HuH-7.5 (cell line): ENCODE measurements at regions not wholly inside any gene's neighbourhood (a gene's known extent, or its start where the extent isn't known, plus 50 kb on each side); places are given as distances from the start of the nearest gene placed in this dataset.

ENCODE experiments used
- DNase-seq: peaks from one replicate; pipeline ENCODE4 v3.0.0; 2011; ENCODE audit warnings: low spot score

DNA sequence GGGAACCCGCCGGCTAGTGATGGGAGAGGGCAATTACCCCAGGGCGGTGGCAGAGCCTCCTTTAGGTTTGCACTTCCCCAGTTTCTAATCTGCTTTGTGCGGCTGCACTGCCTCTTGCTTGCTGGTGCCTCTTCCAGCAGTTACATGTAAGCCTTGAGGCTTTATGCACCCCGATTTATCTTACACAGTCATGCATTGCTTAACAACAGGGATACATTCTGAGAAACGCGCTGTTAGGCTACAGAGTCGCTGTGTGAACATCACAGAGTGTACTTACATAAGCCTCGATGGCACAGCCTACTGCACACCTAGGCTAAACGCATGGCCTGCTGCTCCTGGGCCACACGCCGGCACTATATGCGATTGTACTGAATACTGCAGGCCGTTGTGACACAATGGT lies 155.6 kb upstream of the MKI67 start:
- DNase-seq: no peak

DNA sequence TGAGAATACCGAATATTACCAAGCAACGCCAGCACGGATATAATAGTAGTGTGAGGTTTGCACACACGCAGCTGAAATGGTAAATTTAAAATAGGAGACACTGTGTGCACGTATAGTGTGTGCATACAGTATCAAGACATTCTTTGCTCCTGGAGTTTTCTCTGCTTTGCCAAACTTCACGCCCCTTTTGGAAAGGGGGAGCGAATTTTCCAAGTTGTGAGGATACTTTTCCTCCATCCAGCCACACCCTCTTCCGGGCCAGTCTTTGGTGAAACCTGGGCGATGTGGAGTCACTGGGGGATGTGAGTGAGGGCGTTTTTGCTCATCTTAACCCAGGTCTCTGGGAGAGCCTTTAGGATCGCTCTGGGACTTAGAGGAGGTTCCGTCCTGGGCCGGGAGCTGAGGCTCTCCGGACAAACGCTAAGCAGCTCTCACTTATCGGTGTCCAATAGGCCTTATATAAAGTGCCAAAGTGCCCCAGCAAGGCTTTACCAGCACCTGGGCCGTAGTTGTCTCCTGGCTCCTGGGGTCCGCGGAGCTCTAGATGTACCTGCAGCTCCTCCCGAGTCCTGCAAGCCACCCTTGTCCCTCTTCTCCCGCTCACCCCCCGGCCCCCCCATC lies 160.0 kb upstream of the MKI67 start:
- no peak for DNase-seq

GRCh38 chr10:128286762-128287500 lies 160.7 kb upstream of the MKI67 start:
- no peak for DNase-seq

DNA sequence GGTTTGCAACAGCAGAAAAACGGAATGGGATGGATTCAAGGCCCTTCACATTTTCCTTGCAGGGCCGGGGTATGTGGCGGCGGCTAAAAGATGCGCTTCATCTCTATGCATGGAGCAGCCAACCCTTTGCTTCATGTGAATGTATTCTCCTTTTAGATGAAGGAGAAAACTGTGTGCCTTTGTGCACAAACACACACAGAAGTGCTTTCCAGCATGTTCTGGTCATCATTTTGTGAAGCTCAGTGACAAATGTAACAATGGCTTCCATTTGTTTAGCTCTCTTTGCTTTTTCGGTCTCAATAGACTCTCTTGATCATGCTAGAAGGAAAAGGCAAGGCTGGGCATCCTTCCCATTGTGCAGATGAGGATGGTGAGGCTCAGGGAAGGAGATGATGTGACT lies 161.7 kb upstream of the MKI67 start:
- DNase-seq: no peak

DNA sequence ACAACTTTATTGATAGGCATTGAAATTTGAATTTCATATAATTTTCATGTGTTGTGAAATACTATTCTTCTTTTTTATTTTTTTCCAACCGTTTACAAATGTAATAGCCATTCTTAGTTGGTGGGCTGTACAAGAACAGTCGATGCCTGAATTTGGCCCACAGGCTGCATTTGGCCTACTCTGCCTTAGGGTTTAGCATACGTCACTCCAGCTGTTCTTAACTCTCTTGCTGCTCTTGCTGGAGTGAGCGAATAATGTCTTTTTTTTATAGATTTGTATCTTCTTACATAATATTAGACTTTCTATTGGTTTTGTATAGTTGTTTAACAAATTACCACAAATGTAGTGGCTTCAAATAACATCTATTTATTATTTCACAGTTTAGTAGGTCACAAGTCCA lies 163.4 kb upstream of the MKI67 start:
- DNase-seq: no peak

DNA sequence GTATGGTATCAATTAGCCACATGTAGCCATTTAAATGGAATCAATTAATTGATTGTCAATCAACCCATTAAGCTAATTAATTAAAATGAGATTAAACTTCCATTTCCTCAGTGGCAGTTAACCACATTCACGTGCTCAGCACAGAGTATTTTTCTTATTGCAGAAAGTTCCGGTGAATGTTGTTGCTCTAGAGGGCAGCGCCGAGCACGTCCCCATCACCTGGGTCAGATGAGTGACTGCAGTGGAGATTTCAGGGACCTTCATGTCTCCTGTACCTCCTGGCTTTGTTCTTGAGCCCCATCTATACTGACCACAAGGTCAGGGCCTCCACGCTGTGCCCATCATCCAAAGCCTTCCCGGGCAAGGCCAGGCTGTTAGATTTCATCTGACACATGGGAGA lies 168.8 kb upstream of the MKI67 start:
- DNase-seq: no peak

GRCh38 chr10:128296253-128297007 lies 170.2 kb upstream of the MKI67 start:
- no peak for DNase-seq

DNA sequence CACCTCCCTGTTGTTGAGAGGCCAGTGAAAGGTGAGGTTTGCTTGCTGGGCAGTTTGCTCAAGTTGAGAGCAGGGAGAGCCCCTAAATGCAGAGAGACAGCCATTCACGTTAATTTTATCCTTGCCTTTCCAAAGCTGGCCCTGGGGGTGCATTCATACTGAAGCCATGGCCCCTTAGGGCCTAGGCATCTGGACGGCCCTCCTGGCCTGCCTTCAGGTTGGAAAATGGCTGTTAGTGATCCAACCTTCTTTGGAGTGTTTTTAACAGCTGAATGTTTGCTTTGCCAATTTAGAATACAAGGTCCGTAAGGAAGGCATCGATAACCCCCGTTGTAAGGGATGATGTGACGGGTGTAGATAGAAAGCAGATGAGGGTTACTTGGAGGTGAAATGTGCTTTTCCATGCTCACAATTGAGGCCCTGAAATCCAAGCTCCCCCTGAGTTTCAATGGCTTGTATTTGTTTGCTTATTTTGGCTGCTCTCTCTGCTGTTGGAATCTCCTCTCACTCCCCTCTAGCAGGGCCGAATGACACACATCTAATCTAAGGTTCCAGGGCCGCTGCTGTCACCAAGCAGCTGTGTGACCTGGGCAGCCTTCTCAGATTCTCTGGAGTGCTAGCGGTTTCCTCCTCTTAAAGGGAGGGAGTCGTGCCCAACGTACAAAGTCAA lies 171.6 kb upstream of the MKI67 start:
- DNase-seq: no peak

- no peak for DNase-seq
Observed at GRCh38 chr10:128298587-128298986, 172.4 kb upstream of the MKI67 start.

GRCh38 chr10:128300290-128300824 lies 174.1 kb upstream of the MKI67 start:
- DNase-seq: no peak

DNA sequence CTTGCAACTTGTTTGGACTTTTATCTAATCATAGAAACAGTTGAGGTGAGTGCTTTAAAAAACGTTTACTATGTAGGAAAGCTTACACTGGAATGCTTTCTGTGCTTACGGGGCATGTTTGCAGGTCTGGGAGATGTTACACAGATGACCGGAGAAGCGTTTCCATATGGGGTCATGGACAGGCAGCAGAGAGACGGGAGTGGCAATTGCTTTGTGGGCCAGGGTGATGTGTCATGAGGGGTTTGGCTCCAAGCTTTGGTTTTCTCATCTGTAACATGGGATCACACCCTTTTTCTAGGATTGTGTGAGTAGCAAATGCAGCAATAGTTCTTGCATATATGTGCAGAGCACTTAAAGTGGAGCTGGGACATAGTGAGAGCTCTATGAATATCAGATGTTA lies 174.8 kb upstream of the MKI67 start:
- DNase-seq: no peak

DNA sequence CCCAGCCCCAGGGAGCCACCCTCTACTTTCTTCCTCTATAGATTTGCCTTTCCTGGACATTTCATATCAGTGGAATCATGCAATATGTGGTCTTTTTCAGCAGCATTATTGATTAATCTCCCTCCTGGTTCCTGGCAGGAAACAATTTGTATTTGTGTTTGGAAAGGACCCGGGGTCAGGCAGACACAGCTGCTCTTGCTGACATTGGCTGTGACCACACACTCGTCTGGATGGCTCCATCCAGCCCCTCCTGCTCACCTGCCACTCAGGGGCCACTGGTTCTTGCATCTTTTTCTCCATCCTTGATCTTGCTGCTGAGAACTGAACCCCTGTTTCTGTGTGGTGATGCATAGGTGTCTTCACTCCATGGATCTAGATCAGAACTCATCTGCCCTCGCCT lies 176.6 kb upstream of the MKI67 start:
- DNase-seq: no peak

- no peak for DNase-seq
Observed at GRCh38 chr10:128304271-128304670, 178.0 kb upstream of the MKI67 start.

DNA sequence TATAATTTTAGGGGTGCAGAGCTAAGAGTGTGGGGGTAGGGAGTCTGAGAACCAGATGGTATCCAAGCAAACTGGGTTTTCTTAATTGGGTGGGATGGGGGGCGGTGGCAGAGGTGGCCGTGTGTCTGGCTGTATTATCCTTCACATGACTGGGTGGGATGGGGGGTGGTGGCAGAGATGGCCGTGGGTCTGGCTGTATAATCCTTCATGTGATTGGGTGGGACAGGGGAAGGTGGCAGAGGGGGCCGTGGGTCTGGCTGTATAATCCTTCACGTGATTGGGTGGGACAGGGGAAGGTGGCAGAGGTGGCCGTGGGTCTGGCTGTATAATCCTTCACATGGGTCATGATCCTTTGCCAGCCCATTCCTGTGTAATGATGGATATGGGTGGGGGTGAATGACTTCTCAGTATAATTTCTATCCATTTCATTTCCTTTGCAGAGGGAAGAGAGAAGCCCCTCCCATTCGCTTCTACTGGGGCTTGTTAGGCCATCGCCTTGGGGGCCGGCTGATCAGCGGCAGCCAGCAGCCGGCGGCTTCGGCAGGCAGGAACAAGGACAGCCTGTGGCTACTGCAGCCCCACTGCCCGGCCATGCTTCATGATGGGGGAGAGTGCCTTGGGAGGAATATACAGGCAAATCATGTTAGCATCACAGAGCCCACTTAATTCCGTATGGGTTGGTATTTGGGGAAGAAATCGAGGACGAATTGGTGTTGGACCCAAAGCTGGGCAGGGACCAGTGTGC lies 179.6 kb upstream of the MKI67 start:
- DNase-seq: no peak

- DNase-seq: no peak
Observed at GRCh38 chr10:128306535-128306934, 180.3 kb upstream of the MKI67 start.

DNA sequence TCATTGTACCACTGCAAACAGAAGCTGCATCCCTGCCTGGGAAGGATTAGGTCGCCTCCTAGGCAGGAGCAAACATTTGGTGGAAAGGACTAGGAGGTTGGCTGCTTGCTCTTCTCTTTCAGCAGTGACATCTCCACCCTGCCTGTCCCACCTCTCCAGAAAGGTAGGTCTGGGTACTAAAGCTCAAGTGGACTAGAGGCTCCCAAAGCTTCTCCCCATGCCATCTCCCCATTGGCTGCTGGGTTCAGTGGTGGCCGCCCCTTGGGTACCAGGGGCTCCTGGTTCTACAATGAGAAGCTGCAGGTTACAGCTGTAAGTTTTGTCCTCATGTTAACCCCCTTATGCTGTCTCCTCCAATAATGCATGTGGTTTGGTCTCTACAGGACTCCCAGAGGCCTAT lies 180.7 kb upstream of the MKI67 start:
- DNase-seq: no peak

- DNase-seq: no peak
Observed at GRCh38 chr10:128307820-128308219, 181.6 kb upstream of the MKI67 start.

DNA sequence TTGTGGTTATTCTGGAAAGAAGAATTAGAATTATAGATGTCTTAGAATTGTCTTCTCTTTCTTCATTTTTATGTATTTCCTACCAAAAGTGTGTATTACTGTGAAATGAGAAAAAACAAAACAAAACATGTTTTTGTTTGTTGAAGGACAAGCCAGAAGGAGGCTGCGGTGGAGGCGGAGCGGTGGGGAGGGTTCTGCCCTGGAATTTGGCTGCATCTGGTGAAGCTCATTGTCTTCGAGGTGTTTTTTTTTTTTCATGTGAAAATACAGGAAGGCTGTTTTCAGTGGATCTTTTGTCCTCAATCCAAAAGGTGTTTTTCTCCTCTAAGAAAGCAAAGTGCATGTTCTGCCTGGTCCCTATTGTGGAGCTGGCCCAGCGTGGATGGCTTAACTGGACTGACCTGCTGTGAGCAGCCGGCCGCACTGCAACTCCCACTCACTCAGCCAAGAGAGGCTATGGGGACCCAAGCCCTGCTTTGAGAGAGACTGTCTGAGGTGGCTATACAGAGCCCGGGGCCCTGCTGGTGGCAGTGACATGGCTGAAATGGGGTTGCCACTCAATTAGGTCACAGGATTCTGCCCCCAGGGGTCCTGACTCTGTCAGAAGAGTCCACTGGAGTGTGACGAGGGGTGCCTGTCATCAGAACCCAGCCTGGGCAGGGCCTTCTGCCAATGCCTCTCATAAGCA lies 184.9 kb upstream of the MKI67 start:
- no peak for DNase-seq

- DNase-seq: no peak
Observed at GRCh38 chr10:128312250-128312649, 186.0 kb upstream of the MKI67 start.

DNA sequence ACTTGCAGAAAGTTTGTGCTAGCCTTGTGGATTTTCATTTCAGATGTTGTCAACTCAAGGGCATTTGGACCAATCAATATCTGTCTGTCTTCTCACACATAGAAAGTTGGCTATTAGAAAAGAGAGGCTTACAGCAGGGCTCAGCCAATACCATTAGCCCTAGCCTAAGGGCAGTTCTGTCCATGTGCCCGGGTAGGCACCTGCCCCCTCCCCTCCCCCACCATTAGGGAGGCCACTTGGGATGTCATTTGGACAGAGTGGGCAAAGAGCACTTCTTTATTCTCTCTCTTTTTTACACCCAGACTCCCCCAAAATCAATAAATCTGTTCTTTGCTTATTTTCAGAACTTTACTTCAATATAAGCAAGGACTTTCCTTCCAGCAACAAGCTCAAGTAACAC lies 188.5 kb upstream of the MKI67 start:
- no peak for DNase-seq

GRCh38 chr10:128316121-128316726 lies 190.0 kb upstream of the MKI67 start:
- DNase-seq: no peak
